PC-9 (cell line): ENCODE measurements at regions not wholly inside any gene's neighbourhood (a gene's known extent, or its start where the extent isn't known, plus 50 kb on each side); places are given as distances from the start of the nearest gene placed in this dataset.

Experiments used
- BruUV-seq: library from RNA; stranded (reverse); fragments of 400-500 nt; replicated peaks from 2 replicates; lab custom pipeline; 2021; lab: Mats Ljungman, UMichigan
- CTCF ChIA-PET: fragments of 300-600 bp; sonication (Branson Sonifier 250); formaldehyde crosslinking; loops from one replicate; lab custom pipeline; 2022; ENCODE audit warnings: antibody characterized with exemption; lab: Charles Lee
- POLR2A ChIA-PET: fragments of 300-600 bp; sonication (Branson Sonifier 250); formaldehyde crosslinking; loops from one replicate; lab custom pipeline; 2022; ENCODE audit warnings: antibody characterized with exemption; ENCODE audit not compliant: unreplicated experiment; lab: Charles Lee
- DNase-seq, 2 experiments: peaks; one replicate each; pipeline versions ENCODE4 v3.0.0 to v3.0.0-alpha.2; 2015 to 2022; ENCODE audit warnings: mixed read lengths in 1 of 2
- H2AFZ ChIP-seq: fragments of 200-600 bp; sonication (generic); 2 replicates; pipeline ENCODE4 v1.8.1; 2017; ENCODE audit warnings: antibody characterized with exemption
- H3F3A ChIP-seq: fragments of 200-600 bp; sonication (generic); 2 replicates; pipeline ENCODE4 v1.8.1; 2017; ENCODE audit warnings: antibody characterized with exemption, mild to moderate bottlenecking, low read depth; ENCODE audit not compliant: insufficient read depth
- H3K27ac ChIP-seq: fragments of 200-600 bp; sonication (generic); 2 replicates; pipeline ENCODE4 v1.6.1; 2016; ENCODE audit warnings: mixed run types
- H3K27me3 ChIP-seq: fragments of 200-600 bp; sonication (generic); 2 replicates; pipeline ENCODE4 v1.6.1; 2016; ENCODE audit warnings: low read depth, mixed run types; ENCODE audit not compliant: insufficient read depth
- H3K36me3 ChIP-seq: fragments of 200-600 bp; sonication (generic); 2 replicates; pipeline ENCODE4 v1.6.1; 2016; ENCODE audit warnings: low read depth, mixed run types
- H3K4me1 ChIP-seq: fragments of 200-600 bp; sonication (generic); replicated peaks from 2 replicates; pipeline ENCODE4 v1.6.1; 2016; ENCODE audit warnings: mixed run types; ENCODE audit not compliant: insufficient read depth
- H3K4me2 ChIP-seq: fragments of 200-600 bp; sonication (generic); 2 replicates; pipeline ENCODE4 v1.6.1; 2017; ENCODE audit warnings: mixed run types
- H3K4me3 ChIP-seq: fragments of 200-600 bp; sonication (generic); 2 replicates; pipeline ENCODE4 v1.6.1; 2016; ENCODE audit warnings: mixed run types
- H3K79me2 ChIP-seq: fragments of 200-600 bp; sonication (generic); 2 replicates; pipeline ENCODE4 v1.6.1; 2017; ENCODE audit warnings: low read depth, mixed run types
- H3K9me2 ChIP-seq: fragments of 200-600 bp; sonication (generic); 2 replicates; pipeline ENCODE4 v1.8.1; 2017; ENCODE audit warnings: mild to moderate bottlenecking; ENCODE audit not compliant: insufficient read depth
- H3K9me3 ChIP-seq: fragments of 200-600 bp; sonication (generic); 2 replicates; pipeline ENCODE4 v1.8.1; 2016; ENCODE audit warnings: low read depth; ENCODE audit not compliant: insufficient read depth
- H4K20me1 ChIP-seq: fragments of 200-600 bp; sonication (generic); 2 replicates; pipeline ENCODE4 v1.8.1; 2017; ENCODE audit not compliant: insufficient read depth
- CTCF ChIP-seq: fragments of 200-600 bp; sonication (generic); conservative IDR thresholded peaks from 2 replicates; pipeline ENCODE4 v1.6.1; 2017; ENCODE audit warnings: mixed run types, antibody characterized with exemption, mild to moderate bottlenecking, moderate library complexity
- EZH2 ChIP-seq: fragments of 200-600 bp; sonication (generic); IDR thresholded peaks from 2 replicates; pipeline ENCODE4 v1.8.0; 2017; ENCODE audit warnings: antibody characterized with exemption, low read depth
- intact Hi-C: fragments of 100-400 bp; cut with micrococcal nuclease; formaldehyde crosslinking; loops from one replicate; pipeline ENCODE4 v1.10.0; 2022; ENCODE audit not compliant: unreplicated experiment

GRCh38 chr4:176988226-176988625 is 195.5 kb upstream of the VEGFC start:
- Histone ChIP-seq H3K4me3 (no peak overlapping the region), H3K9me2 (no peaks in the 10 kb centered on the region), H3K27ac (peak overlapping the region; percentile 44; the same call in 1 of the 2 replicates), H3K9me3 (no peaks in the 10 kb centered on the region), H3K4me2 (no peak overlapping the region), H3F3A (no peaks in the 10 kb centered on the region), H3K36me3 (no peaks in the 10 kb centered on the region), H3K27me3 (no peaks in the 10 kb centered on the region), H2AFZ (0 out of 2 replicates have a peak overlapping the region, but pooled peaks have one; percentile 48), H3K79me2 (no peaks in the 10 kb centered on the region), H4K20me1 (no peaks in the 10 kb centered on the region), H3K4me1 (no peaks in the 10 kb centered on the region; the same call in 1 of the 2 replicates)
- CTCF ChIA-PET, result no interaction called here
- POLR2A ChIA-PET, result no interaction called here
- no TSS peak for BruUV-seq
- no peak for TF ChIP-seq CTCF
- TF ChIP-seq EZH2, result no peak
- DNase-seq, result peak; percentile 39 to 77
- intact Hi-C loops, result no loop called here

GRCh38 chr4:176989186-176989585 is 196.5 kb upstream of the VEGFC start:
- Histone ChIP-seq H3K9me3 (no peaks in the 10 kb centered on the region), H3K27ac (no peak overlapping the region), H3K79me2 (no peaks in the 10 kb centered on the region), H3K9me2 (no peaks in the 10 kb centered on the region), H3K4me3 (no peak overlapping the region), H3K4me2 (no peak overlapping the region), H3K4me1 (no peaks in the 10 kb centered on the region; the same call in 1 of the 2 replicates), H3K27me3 (no peaks in the 10 kb centered on the region), H4K20me1 (no peaks in the 10 kb centered on the region), H3F3A (no peaks in the 10 kb centered on the region), H3K36me3 (no peaks in the 10 kb centered on the region), H2AFZ (no peak overlapping the region)
- intact Hi-C loops, result no loop called here
- ChIA-PET CTCF (no interaction called here), POLR2A (no interaction called here)
- DNase-seq, result no peak
- no TSS peak for BruUV-seq
- TF ChIP-seq CTCF (no peak), EZH2 (no peak)

GRCh38 chr4:176999935-177000543 is 207.3 kb upstream of the VEGFC start:
- intact Hi-C loops, result loop anchor here (5.0 kb wide), 1 partner anchor 537 kb away; no protein-coding TSS in a partner anchor
- no peaks in the 10 kb centered on the region for H3K9me3 ChIP-seq
- no peaks in the 10 kb centered on the region for H3K79me2 ChIP-seq
- H3K4me1 ChIP-seq, result peaks cover 25% of the 10 kb centered on the region
- DNase-seq, result peak; percentile 15 to 46
- no peak overlapping the region for H2AFZ ChIP-seq
- BruUV-seq, result no TSS peak
- ChIA-PET CTCF (no interaction called here), POLR2A (interaction anchor here (0.5 kb wide), 1 partner anchor 743 kb away, joined by 19 read pairs; no protein-coding TSS in a partner anchor)
- H3K9me2 ChIP-seq, result no peaks in the 10 kb centered on the region
- no peak overlapping the region for H3K4me3 ChIP-seq
- H3K36me3 ChIP-seq, result no peaks in the 10 kb centered on the region
- no peak for TF ChIP-seq EZH2
- no peak for TF ChIP-seq CTCF
- H4K20me1 ChIP-seq, result no peaks in the 10 kb centered on the region
- H3K4me2 ChIP-seq, result no peak overlapping the region
- H3K27me3 ChIP-seq, result no peaks in the 10 kb centered on the region
- no peaks in the 10 kb centered on the region for H3F3A ChIP-seq
- no peak overlapping the region for H3K27ac ChIP-seq
